Keratinocyte (primary cell): ENCODE measurements at regions not wholly inside any gene's neighbourhood (a gene's known extent, or its start where the extent isn't known, plus 50 kb on each side); places are given as distances from the start of the nearest gene placed in this dataset.

Experiments
- DNase-seq: peaks from one replicate; pipeline ENCODE4 v3.0.0-alpha.2; 2011; ENCODE audit warnings: low read depth, missing footprints, low spot score
- FAIRE-seq: peaks from 2 replicates; lab custom pipeline; 2011; peaks lifted over from hg19 to GRCh38; lab: Jason Lieb, UNC
- H2AFZ ChIP-seq: 2 replicates; pipeline ENCODE4 v1.6.0; 2012; ENCODE audit warnings: low read length, control low read depth, inconsistent platforms; ENCODE audit not compliant: control insufficient read depth
- H3K27ac ChIP-seq: 2 replicates; pipeline ENCODE4 v1.5.1; 2011; ENCODE audit warnings: low read length; ENCODE audit not compliant: control insufficient read depth, insufficient read depth
- H3K27me3 ChIP-seq: 3 replicates; pipeline ENCODE4 v1.6.0; 2011; ENCODE audit warnings: low read length; ENCODE audit not compliant: control insufficient read depth, insufficient read depth; ENCODE audit errors: extremely low read depth
- H3K36me3 ChIP-seq, 2 experiments: 2 replicates in 1 of 2; 3 replicates in 1 of 2; pipeline ENCODE4 v1.5.1; 2011; ENCODE audit warnings: low read length in 2 of 2, mild to moderate bottlenecking in 1 of 2; ENCODE audit not compliant: control insufficient read depth in 2 of 2, insufficient read depth in 2 of 2; ENCODE audit errors: extremely low read depth in 1 of 2
- H3K4me1 ChIP-seq: 3 replicates; pipeline ENCODE4 v1.5.1; 2011; ENCODE audit warnings: low read length; ENCODE audit not compliant: control insufficient read depth, insufficient read depth; ENCODE audit errors: extremely low read depth
- H3K4me2 ChIP-seq: 3 replicates; pipeline ENCODE4 v1.6.0; 2011; ENCODE audit warnings: low read depth, low read length; ENCODE audit not compliant: control insufficient read depth, insufficient read depth; ENCODE audit errors: extremely low read depth
- H3K4me3 ChIP-seq, 3 experiments: fragments of 200-600 bp in 1 of 3; sonication (generic) in 1 of 3; 2 replicates in 2 of 3; 3 replicates in 1 of 3; pipeline ENCODE4 v1.5.1; 2011 to 2016; ENCODE audit warnings: low read length in 3 of 3, mild to moderate bottlenecking in 3 of 3, control low read depth in 2 of 3, inconsistent platforms in 1 of 3, low read depth in 1 of 3, mixed read lengths in 1 of 3, mixed run types in 1 of 3, moderate library complexity in 1 of 3; ENCODE audit not compliant: control insufficient read depth in 2 of 3, insufficient read depth in 2 of 3; ENCODE audit errors: extremely low read depth in 1 of 3
- H3K79me2 ChIP-seq: 2 replicates; pipeline ENCODE4 v1.6.0; 2012; ENCODE audit warnings: low read length; ENCODE audit not compliant: control insufficient read depth, insufficient read depth
- H3K9ac ChIP-seq: 3 replicates; pipeline ENCODE4 v1.6.0; 2011; ENCODE audit warnings: low read length; ENCODE audit not compliant: control insufficient read depth, insufficient read depth; ENCODE audit errors: extremely low read depth
- H3K9me1 ChIP-seq: 3 replicates; pipeline ENCODE4 v1.6.0; 2011; ENCODE audit warnings: low read length; ENCODE audit not compliant: control insufficient read depth, insufficient read depth; ENCODE audit errors: extremely low read depth
- H3K9me3 ChIP-seq: 2 replicates; pipeline ENCODE4 v1.5.1; 2012; ENCODE audit warnings: low read depth, low read length; ENCODE audit not compliant: control insufficient read depth
- H4K20me1 ChIP-seq: 3 replicates; pipeline ENCODE4 v1.6.0; 2011; ENCODE audit warnings: low read length; ENCODE audit not compliant: control insufficient read depth, insufficient read depth; ENCODE audit errors: extremely low read depth
- EZH2 ChIP-seq: IDR thresholded peaks from one replicate; pipeline ENCODE4 v1.6.1; 2012; ENCODE audit warnings: inconsistent platforms, mild to moderate bottlenecking, low read length, moderate library complexity
- dilution Hi-C: fragments of 300-500 bp; cut with MboI; formaldehyde crosslinking; loops from one replicate; pipeline ENCODE4 v1.7.0; 2020; ENCODE audit warnings: low sequenced_read_pairs; ENCODE audit not compliant: extremely low pct_ligation_motif_present
- TF ChIP-seq, protein P1 (sequence below), 3 experiments: IDR thresholded peaks in 1 of 3; conservative IDR thresholded peaks in 1 of 3; optimal IDR thresholded peaks in 1 of 3; 2 replicates in 2 of 3; 3 replicates in 1 of 3; pipeline versions ENCODE3 to v1.5.1; 2011; ENCODE audit warnings: low read length in 3 of 3, mild to moderate bottlenecking in 3 of 3, moderate library complexity in 2 of 3, control low read depth in 1 of 3, inconsistent platforms in 1 of 3; ENCODE audit not compliant: insufficient read depth in 2 of 3; ENCODE audit errors: extremely low read depth in 1 of 3

- H3K9me1 ChIP-seq: no peaks in the 10 kb centered on the region
- no peaks in the 10 kb centered on the region for H3K27me3 ChIP-seq
- H3K9ac ChIP-seq: no peak overlapping the region
- H3K4me3 ChIP-seq: no peak overlapping the region
- H2AFZ ChIP-seq: peak overlapping the region; percentile 43
- H3K4me1 ChIP-seq: no peaks in the 10 kb centered on the region
- no peak for TF ChIP-seq EZH2
- TF ChIP-seq, protein P1, sequence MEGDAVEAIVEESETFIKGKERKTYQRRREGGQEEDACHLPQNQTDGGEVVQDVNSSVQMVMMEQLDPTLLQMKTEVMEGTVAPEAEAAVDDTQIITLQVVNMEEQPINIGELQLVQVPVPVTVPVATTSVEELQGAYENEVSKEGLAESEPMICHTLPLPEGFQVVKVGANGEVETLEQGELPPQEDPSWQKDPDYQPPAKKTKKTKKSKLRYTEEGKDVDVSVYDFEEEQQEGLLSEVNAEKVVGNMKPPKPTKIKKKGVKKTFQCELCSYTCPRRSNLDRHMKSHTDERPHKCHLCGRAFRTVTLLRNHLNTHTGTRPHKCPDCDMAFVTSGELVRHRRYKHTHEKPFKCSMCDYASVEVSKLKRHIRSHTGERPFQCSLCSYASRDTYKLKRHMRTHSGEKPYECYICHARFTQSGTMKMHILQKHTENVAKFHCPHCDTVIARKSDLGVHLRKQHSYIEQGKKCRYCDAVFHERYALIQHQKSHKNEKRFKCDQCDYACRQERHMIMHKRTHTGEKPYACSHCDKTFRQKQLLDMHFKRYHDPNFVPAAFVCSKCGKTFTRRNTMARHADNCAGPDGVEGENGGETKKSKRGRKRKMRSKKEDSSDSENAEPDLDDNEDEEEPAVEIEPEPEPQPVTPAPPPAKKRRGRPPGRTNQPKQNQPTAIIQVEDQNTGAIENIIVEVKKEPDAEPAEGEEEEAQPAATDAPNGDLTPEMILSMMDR (optimal IDR thresholded peaks at IDR 0.05 in 1 of 3, IDR thresholded peaks at IDR 0.05 in 1 of 3, conservative IDR thresholded peaks at IDR 0.05 in 1 of 3; ENCODE audit: extremely low read depth in 1 of 3, insufficient read depth in 2 of 3, low read length in 3 of 3): no peak
- no peaks in the 10 kb centered on the region for H4K20me1 ChIP-seq
- H3K79me2 ChIP-seq: no peaks in the 10 kb centered on the region
- H3K9me3 ChIP-seq: no peaks in the 10 kb centered on the region
- DNase-seq (no peak), FAIRE-seq (no peak)
- no peak overlapping the region for H3K27ac ChIP-seq
- dilution Hi-C loops: no loop called here
- H3K36me3 ChIP-seq: no peaks in the 10 kb centered on the region
- no peak overlapping the region for H3K4me2 ChIP-seq
These were observed 797.1 kb downstream of the SLC4A3 start for GRCh38 chr2:220424561-220424960.

DNA sequence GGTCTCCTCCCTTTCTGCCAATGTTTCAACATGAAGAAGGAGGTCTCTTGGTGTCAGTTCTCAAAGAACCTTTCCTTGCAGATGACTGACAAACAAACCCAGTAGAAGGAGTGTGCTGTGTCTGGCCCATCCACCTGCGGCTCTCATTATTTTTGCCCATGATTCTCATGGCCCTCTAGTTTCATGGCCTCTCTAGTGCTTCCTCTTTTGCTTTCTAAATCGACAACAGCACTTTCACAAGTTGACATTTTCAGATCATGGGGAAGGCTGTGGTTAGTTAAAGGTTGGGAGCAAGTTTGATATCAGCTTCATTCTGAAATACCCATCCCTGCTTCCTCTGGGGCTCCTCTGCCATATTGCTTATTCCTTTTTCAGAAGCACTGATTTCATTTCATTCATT lies 805.2 kb downstream of the SLC4A3 start:
- FAIRE-seq (no peak), DNase-seq (no peak)
- Histone ChIP-seq H3K9me1 (no peaks in the 10 kb centered on the region), H3K9me3 (no peaks in the 10 kb centered on the region), H2AFZ (no peak overlapping the region), H3K4me1 (no peaks in the 10 kb centered on the region), H3K27ac (no peak overlapping the region), H3K79me2 (no peaks in the 10 kb centered on the region), H3K4me2 (no peak overlapping the region), H4K20me1 (no peaks in the 10 kb centered on the region), H3K4me3 (no peak overlapping the region), H3K27me3 (no peaks in the 10 kb centered on the region), H3K9ac (no peak overlapping the region), H3K36me3 (no peaks in the 10 kb centered on the region)
- dilution Hi-C loops: no loop called here
- TF ChIP-seq, protein P1 (optimal IDR thresholded peaks at IDR 0.05 in 1 of 3, IDR thresholded peaks at IDR 0.05 in 1 of 3, conservative IDR thresholded peaks at IDR 0.05 in 1 of 3; ENCODE audit: extremely low read depth in 1 of 3, insufficient read depth in 2 of 3, low read length in 3 of 3): no peak
- TF ChIP-seq EZH2: no peak
